Suprapubic skin (tissue), 4 donors: ENCODE measurements at regions not wholly inside any gene's neighbourhood (a gene's known extent, or its start where the extent isn't known, plus 50 kb on each side); places are given as distances from the start of the nearest gene placed in this dataset.

ENCODE experiments used
- DNase-seq, 2 donors: peaks; one replicate each; pipeline ENCODE4 v3.0.0-alpha.2; 2019; ENCODE audit warnings: low spot score in 2 of 2
- H3K27ac ChIP-seq: fragments of 200-600 bp; sonication (generic); one replicate; pipeline ENCODE4 v1.5.1; 2019
- H3K27me3 ChIP-seq: fragments of 200-600 bp; sonication (generic); one replicate; pipeline ENCODE4 v1.5.1; 2019
- H3K36me3 ChIP-seq: fragments of 200-600 bp; sonication (generic); one replicate; pipeline ENCODE4 v1.5.1; 2019
- H3K4me1 ChIP-seq: fragments of 200-600 bp; sonication (generic); one replicate; pipeline ENCODE4 v1.5.1; 2019
- H3K4me3 ChIP-seq: fragments of 200-600 bp; sonication (generic); one replicate; pipeline ENCODE4 v1.5.1; 2019; ENCODE audit warnings: mild to moderate bottlenecking
- H3K9me3 ChIP-seq: fragments of 200-600 bp; sonication (generic); one replicate; pipeline ENCODE4 v1.5.1; 2019
- EP300 ChIP-seq: sonication (generic); formaldehyde crosslinking; IDR thresholded peaks from one replicate; pipeline ENCODE4 v1.6.1; 2017; ENCODE audit warnings: antibody characterized with exemption
- POLR2A ChIP-seq, 2 donors: fragments of 450-650 bp; IDR thresholded peaks; one replicate each; pipeline ENCODE4 v1.6.1; 2017; ENCODE audit warnings: antibody characterized with exemption in 2 of 2, mild to moderate bottlenecking in 2 of 2, moderate library complexity in 2 of 2
- POLR2AphosphoS5 ChIP-seq, 3 donors: sonication (generic); formaldehyde crosslinking; IDR thresholded peaks; one replicate each; pipeline ENCODE4 v1.6.1; 2017; ENCODE audit warnings: antibody characterized with exemption in 3 of 3
- WGBS: methylation state at CpG from one replicate; pipeline ENCODE4 v1.1.5; 2018; 5-methylcytosine and 5-hydroxymethylcytosine counted together
- TF ChIP-seq, protein P1 (sequence below), 2 donors: fragments of 200-600 bp in 1 of 2; fragments of 450-650 bp in 1 of 2; sonication (generic) in 1 of 2; IDR thresholded peaks; one replicate each; pipeline ENCODE4 v1.5.1; 2016 to 2019; ENCODE audit warnings: antibody characterized with exemption in 2 of 2, mild to moderate bottlenecking in 1 of 2, moderate library complexity in 1 of 2

GRCh38 chr3:110654843-110655502 lies 416.6 kb upstream of the NECTIN3 start:
- Histone ChIP-seq H3K4me3 (no peak overlapping the region), H3K4me1 (no peaks in the 10 kb centered on the region), H3K27ac (no peak overlapping the region), H3K27me3 (no peaks in the 10 kb centered on the region), H3K9me3 (no peaks in the 10 kb centered on the region), H3K36me3 (no peaks in the 10 kb centered on the region)
- 62% methylated on average over 3 of the region's 3 CpGs for WGBS
- DNase-seq = no peak
- TF ChIP-seq POLR2A (IDR thresholded peaks at IDR 0.05) (no peak), POLR2AphosphoS5 (IDR thresholded peaks at IDR 0.05) (no peak), EP300 (no peak)
- TF ChIP-seq, protein P1, sequence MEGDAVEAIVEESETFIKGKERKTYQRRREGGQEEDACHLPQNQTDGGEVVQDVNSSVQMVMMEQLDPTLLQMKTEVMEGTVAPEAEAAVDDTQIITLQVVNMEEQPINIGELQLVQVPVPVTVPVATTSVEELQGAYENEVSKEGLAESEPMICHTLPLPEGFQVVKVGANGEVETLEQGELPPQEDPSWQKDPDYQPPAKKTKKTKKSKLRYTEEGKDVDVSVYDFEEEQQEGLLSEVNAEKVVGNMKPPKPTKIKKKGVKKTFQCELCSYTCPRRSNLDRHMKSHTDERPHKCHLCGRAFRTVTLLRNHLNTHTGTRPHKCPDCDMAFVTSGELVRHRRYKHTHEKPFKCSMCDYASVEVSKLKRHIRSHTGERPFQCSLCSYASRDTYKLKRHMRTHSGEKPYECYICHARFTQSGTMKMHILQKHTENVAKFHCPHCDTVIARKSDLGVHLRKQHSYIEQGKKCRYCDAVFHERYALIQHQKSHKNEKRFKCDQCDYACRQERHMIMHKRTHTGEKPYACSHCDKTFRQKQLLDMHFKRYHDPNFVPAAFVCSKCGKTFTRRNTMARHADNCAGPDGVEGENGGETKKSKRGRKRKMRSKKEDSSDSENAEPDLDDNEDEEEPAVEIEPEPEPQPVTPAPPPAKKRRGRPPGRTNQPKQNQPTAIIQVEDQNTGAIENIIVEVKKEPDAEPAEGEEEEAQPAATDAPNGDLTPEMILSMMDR (IDR thresholded peaks at IDR 0.05) = no peak

DNA sequence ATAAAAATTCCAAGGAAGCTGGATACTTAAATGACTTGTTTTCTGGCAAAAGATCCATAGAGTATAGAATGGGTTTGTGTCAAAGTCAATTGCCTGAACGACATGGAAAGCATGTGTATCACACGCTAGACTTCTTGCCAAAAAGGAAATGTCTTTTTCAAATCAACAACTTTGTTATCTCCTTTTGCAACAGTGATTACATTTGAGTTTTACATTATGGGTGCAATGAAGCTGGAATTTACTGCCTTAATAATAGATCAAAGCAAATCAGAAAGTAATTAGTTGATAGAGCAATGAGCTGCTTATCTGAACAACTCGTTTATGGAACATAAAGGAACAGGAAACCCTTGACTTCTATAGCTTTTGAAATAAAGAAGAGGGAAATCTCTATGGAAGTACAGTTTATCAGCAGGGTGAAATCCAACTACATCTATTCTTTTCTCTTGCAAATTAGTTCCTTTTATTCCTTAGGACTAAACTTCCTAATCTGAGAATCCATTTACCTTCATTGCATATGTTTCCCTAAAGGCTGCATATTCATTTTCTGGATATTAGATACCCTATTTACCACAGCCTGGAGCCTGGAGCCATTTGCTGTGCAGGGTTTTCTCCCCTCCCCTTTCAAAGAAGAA lies 415.1 kb upstream of the NECTIN3 start:
- no peaks in the 10 kb centered on the region for H3K36me3 ChIP-seq
- 20% methylated on average over 3 of the region's 3 CpGs for WGBS
- DNase-seq = no peak
- H3K4me1 ChIP-seq = no peaks in the 10 kb centered on the region
- H3K27me3 ChIP-seq = no peaks in the 10 kb centered on the region
- no peaks in the 10 kb centered on the region for H3K9me3 ChIP-seq
- no peak overlapping the region for H3K4me3 ChIP-seq
- TF ChIP-seq, protein P1 (IDR thresholded peaks at IDR 0.05) = no peak
- TF ChIP-seq EP300 = no peak
- TF ChIP-seq POLR2AphosphoS5 (IDR thresholded peaks at IDR 0.05) = no peak
- TF ChIP-seq POLR2A (IDR thresholded peaks at IDR 0.05) = no peak
- H3K27ac ChIP-seq = no peak overlapping the region

- H3K27ac ChIP-seq = no peak overlapping the region
- TF ChIP-seq, protein P1 (IDR thresholded peaks at IDR 0.05) = no peak
- TF ChIP-seq EP300 = no peak
- TF ChIP-seq POLR2AphosphoS5 (IDR thresholded peaks at IDR 0.05) = no peak
- no peak for TF ChIP-seq POLR2A (IDR thresholded peaks at IDR 0.05)
- WGBS = 48% methylated on average over 2 of the region's 2 CpGs
- no peaks in the 10 kb centered on the region for H3K36me3 ChIP-seq
- H3K4me1 ChIP-seq = no peaks in the 10 kb centered on the region
- no peak for DNase-seq
- no peaks in the 10 kb centered on the region for H3K9me3 ChIP-seq
- no peaks in the 10 kb centered on the region for H3K27me3 ChIP-seq
- no peak overlapping the region for H3K4me3 ChIP-seq
Measured at GRCh38 chr3:110664148-110664547, 407.5 kb upstream of the NECTIN3 start.

DNA sequence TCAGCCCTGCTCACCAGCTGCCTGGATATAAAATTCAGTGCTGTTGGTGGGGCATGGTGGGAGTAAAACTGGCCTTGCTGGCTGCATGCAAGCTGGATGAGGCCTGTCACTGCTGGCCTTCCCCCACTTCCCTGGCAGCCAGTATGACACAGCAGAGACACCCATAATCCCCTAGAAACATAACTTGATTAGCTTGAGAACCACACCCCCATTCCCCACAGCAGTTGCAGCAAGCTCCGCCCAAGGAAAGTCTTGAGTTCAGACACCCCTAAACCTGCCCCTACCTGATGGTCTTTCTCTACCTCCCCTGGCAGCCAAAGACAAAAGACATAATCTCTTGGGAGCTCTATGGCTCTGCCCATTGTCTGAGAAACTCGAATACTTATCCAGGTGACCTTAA lies 405.1 kb upstream of the NECTIN3 start:
- Histone ChIP-seq H3K36me3 (no peaks in the 10 kb centered on the region), H3K9me3 (peaks cover 6% of the 10 kb centered on the region), H3K4me1 (no peaks in the 10 kb centered on the region), H3K27ac (no peak overlapping the region), H3K4me3 (no peak overlapping the region), H3K27me3 (no peaks in the 10 kb centered on the region)
- TF ChIP-seq, protein P1 (IDR thresholded peaks at IDR 0.05) = no peak
- TF ChIP-seq POLR2A (IDR thresholded peaks at IDR 0.05) (no peak), EP300 (no peak), POLR2AphosphoS5 (IDR thresholded peaks at IDR 0.05) (no peak)
- DNase-seq = no peak
- 81% methylated on average over 2 of the region's 2 CpGs for WGBS

- no peak for DNase-seq
- TF ChIP-seq POLR2AphosphoS5 (IDR thresholded peaks at IDR 0.05) (no peak), EP300 (no peak), POLR2A (IDR thresholded peaks at IDR 0.05) (no peak)
- TF ChIP-seq, protein P1 (IDR thresholded peaks at IDR 0.05) = no peak
- Histone ChIP-seq H3K36me3 (no peaks in the 10 kb centered on the region), H3K4me3 (no peak overlapping the region), H3K9me3 (peaks cover 6% of the 10 kb centered on the region), H3K27me3 (no peaks in the 10 kb centered on the region), H3K27ac (no peak overlapping the region), H3K4me1 (no peaks in the 10 kb centered on the region)
- whole genome bisulfite sequencing = 87% methylated on average over 2 of the region's 2 CpGs
Measured at GRCh38 chr3:110667216-110667615, 404.4 kb upstream of the NECTIN3 start.
